ENCODE measurements at regions not wholly inside any gene's neighbourhood (a gene's known extent, or its start where the extent isn't known, plus 50 kb on each side); places are given as distances from the start of the nearest gene placed in this dataset.
"Not testable (repeated sequence)": the region's sequence is repeated elsewhere in the genome, so short reads cannot be mapped to it uniquely, and the experiment has no call there.

DNA sequence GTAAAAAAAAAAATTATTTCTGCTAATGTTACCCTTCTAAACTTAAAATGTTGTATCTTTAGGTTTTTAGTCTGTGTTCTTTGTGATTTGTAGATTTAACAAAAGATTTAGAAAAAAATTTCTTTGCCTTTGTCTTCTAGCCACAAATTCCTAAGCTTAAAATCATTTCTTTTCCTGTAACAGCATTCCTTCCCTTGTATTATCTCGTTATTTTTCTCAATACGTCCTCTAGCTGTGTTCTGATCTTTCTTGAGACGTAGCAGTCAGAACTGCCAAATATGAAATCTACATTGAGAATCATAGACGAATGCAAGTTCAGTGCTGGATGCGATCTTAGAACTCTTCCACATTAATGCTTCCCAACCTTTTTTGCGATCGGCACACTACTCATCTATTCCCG is 283.1 kb downstream of the UTRN start:
- H3K9me3 ChIP-seq, result no peaks in the 10 kb centered on the region
- no peaks in the 10 kb centered on the region for H3K27me3 ChIP-seq
- no peak overlapping the region for H3K27ac ChIP-seq

DNA sequence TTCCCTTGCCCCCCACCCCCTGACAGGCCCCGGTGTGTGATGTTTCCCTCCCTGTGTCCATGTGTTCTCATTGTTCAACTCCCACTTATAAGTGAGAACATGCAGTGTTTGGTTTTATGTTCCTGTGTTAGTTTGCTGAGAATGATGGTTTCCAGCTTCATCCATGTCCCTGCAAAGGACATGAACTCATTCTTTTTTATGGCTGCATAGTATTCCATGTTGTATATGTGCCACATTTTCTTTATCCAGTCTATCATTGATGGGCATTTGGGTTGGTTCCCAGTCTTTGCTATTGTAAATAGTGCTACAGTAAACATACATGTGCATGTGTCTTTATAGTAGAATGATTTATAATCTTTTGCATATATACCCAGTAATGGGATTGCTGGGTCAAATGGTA is 287.4 kb downstream of the UTRN start:
- not testable (repeated sequence) for H3K27me3 ChIP-seq, H3K9me3 ChIP-seq, H3K4me1 ChIP-seq, H3K4me3 ChIP-seq, H3K27ac ChIP-seq, DNase-seq
- peaks cover 0 to 11% (median 0%) of the 10 kb centered on the region in 3 donors for H3K36me3 ChIP-seq

More for the DNA sequence above, 283.1 kb downstream of the UTRN start:
- H3K36me3 ChIP-seq, result peaks cover 0 to 4% (median 0%) of the 10 kb centered on the region in 3 donors
- no peak for DNase-seq
- H3K4me1 ChIP-seq, result no peaks in the 10 kb centered on the region
- TF ChIP-seq POLR2A (IDR thresholded peaks at IDR 0.05), result no peak
- TF ChIP-seq CTCF (IDR thresholded peaks at IDR 0.05), result no peak
- H3K4me3 ChIP-seq, result no peak overlapping the region

- Histone ChIP-seq H3K4me1 (no peaks in the 10 kb centered on the region), H3K27ac (no peak overlapping the region), H3K4me3 (no peak overlapping the region), H3K27me3 (no peaks in the 10 kb centered on the region), H3K36me3 (peaks cover 0 to 19% (median 0%) of the 10 kb centered on the region in 3 donors), H3K9me3 (no peaks in the 10 kb centered on the region)
- no peak for DNase-seq
- TF ChIP-seq POLR2A (IDR thresholded peaks at IDR 0.05) (no peak), CTCF (IDR thresholded peaks at IDR 0.05) (no peak)
Observed at GRCh38 chr6:144574796-144575195, 289.7 kb downstream of the UTRN start.

DNA sequence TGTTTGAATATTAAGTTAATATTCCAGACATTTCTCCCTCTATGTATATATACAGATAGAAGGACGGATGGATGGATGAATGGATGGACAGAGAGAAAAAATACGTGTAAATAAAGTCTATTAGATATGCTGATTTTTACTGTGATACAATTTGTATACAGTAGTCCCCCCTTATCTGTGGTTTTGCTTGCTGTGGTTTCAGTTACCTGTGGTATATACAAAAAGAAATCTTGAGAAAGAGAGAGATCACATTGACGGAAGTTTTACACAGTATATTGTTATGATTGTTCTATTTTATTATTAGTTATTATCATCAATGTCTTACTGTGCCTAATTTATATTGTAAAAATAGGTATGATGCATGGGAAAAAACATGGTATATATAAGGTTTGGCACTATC is 290.2 kb downstream of the UTRN start:
- Histone ChIP-seq H3K9me3 (no peaks in the 10 kb centered on the region), H3K36me3 (peaks cover 0 to 19% (median 0%) of the 10 kb centered on the region in 3 donors), H3K27me3 (no peaks in the 10 kb centered on the region), H3K27ac (no peak overlapping the region), H3K4me1 (no peaks in the 10 kb centered on the region), H3K4me3 (no peak overlapping the region)
- TF ChIP-seq POLR2A (IDR thresholded peaks at IDR 0.05) (no peak), CTCF (IDR thresholded peaks at IDR 0.05) (no peak)
- DNase-seq, result no peak

GRCh38 chr6:144576871-144577270 is 291.7 kb downstream of the UTRN start:
- no peak for TF ChIP-seq CTCF (IDR thresholded peaks at IDR 0.05)
- TF ChIP-seq POLR2A (IDR thresholded peaks at IDR 0.05), result no peak
- Histone ChIP-seq H3K4me1 (peaks cover 0 to 1% (median 0%) of the 10 kb centered on the region in 4 donors), H3K9me3 (no peaks in the 10 kb centered on the region), H3K27me3 (no peaks in the 10 kb centered on the region), H3K4me3 (no peak overlapping the region), H3K36me3 (peaks cover 0 to 19% (median 0%) of the 10 kb centered on the region in 3 donors), H3K27ac (no peak overlapping the region)
- DNase-seq, result no peak

- H3K9me3 ChIP-seq, result no peaks in the 10 kb centered on the region
- no peak overlapping the region for H3K4me3 ChIP-seq
- peaks cover 0 to 17% (median 2%) of the 10 kb centered on the region in 4 donors for H3K4me1 ChIP-seq
- H3K27me3 ChIP-seq, result no peaks in the 10 kb centered on the region
- no peak overlapping the region for H3K27ac ChIP-seq
- no peak for DNase-seq
- TF ChIP-seq POLR2A (IDR thresholded peaks at IDR 0.05) (no peak), CTCF (IDR thresholded peaks at IDR 0.05) (no peak)
- peaks cover 0 to 19% (median 0%) of the 10 kb centered on the region in 3 donors for H3K36me3 ChIP-seq
Observed at GRCh38 chr6:144578385-144579350, 293.5 kb downstream of the UTRN start.

Data from Peyer's patch (tissue), 4 donors.